ENCODE measurements at regions not wholly inside any gene's neighbourhood (a gene's known extent, or its start where the extent isn't known, plus 50 kb on each side); places are given as distances from the start of the nearest gene placed in this dataset.

- Histone ChIP-seq H3K36me3 (ENCODE audit: control insufficient read depth in 2 of 2, extremely low read depth in 1 of 2, insufficient read depth in 1 of 2, low read length in 1 of 2) (no peaks in the 10 kb centered on the region), H3K4me3 (ENCODE audit: control insufficient read depth in 1 of 2, extremely low read depth in 1 of 2, low read length in 1 of 2) (no peak overlapping the region), H3K9me3 (no peaks in the 10 kb centered on the region), H3K27ac (ENCODE audit: low read length) (no peak overlapping the region), H3K4me1 (ENCODE audit: control insufficient read depth in 1 of 2, extremely low read depth in 1 of 2, insufficient read depth in 2 of 2, low read length in 2 of 2) (no peaks in the 10 kb centered on the region), H3K27me3 (replicated peaks in 1 of 2; ENCODE audit: control insufficient read depth in 2 of 2, extremely low read depth in 1 of 2, insufficient read depth in 2 of 2, low read length in 1 of 2) (no peaks in the 10 kb centered on the region)
- H3K4me3 Mint-ChIP-seq, result no peak overlapping the region
- no peaks in the 10 kb centered on the region for H3K36me3 Mint-ChIP-seq
- no peak overlapping the region for H3K27ac Mint-ChIP-seq
- CTCF ChIA-PET, result no interaction called here
- POLR2A ChIA-PET, result no interaction called here
- ATAC-seq (replicated peaks in 1 of 4) (no peak), DNase-seq (no peak)
- peaks cover 7 to 17% of the 10 kb centered on the region in 2 donors for H3K27me3 Mint-ChIP-seq
- H3K9me3 Mint-ChIP-seq, result no peaks in the 10 kb centered on the region
- H3K4me1 Mint-ChIP-seq, result no peaks in the 10 kb centered on the region
These were observed 456.2 kb upstream of the DAB2 start for GRCh38 chr5:39880985-39881384.

- no peaks in the 10 kb centered on the region for H3K4me1 ChIP-seq (ENCODE audit: control insufficient read depth in 1 of 2, extremely low read depth in 1 of 2, insufficient read depth in 2 of 2, low read length in 2 of 2)
- no peaks in the 10 kb centered on the region for H3K9me3 ChIP-seq
- H3K4me3 ChIP-seq (ENCODE audit: control insufficient read depth in 1 of 2, extremely low read depth in 1 of 2, low read length in 1 of 2), result no peak overlapping the region
- H3K27me3 Mint-ChIP-seq, result peaks cover 9 to 24% of the 10 kb centered on the region in 2 donors
- no peak overlapping the region for H3K4me3 Mint-ChIP-seq
- ChIA-PET CTCF (no interaction called here), POLR2A (no interaction called here)
- H3K9me3 Mint-ChIP-seq, result no peaks in the 10 kb centered on the region
- H3K27me3 ChIP-seq (replicated peaks in 1 of 2; ENCODE audit: control insufficient read depth in 2 of 2, extremely low read depth in 1 of 2, insufficient read depth in 2 of 2, low read length in 1 of 2), result no peaks in the 10 kb centered on the region
- no peak for ATAC-seq (replicated peaks in 1 of 4)
- DNase-seq, result no peak
- H3K36me3 ChIP-seq (ENCODE audit: control insufficient read depth in 2 of 2, extremely low read depth in 1 of 2, insufficient read depth in 1 of 2, low read length in 1 of 2), result no peaks in the 10 kb centered on the region
- H3K27ac Mint-ChIP-seq, result no peak overlapping the region
- H3K36me3 Mint-ChIP-seq, result no peaks in the 10 kb centered on the region
- no peaks in the 10 kb centered on the region for H3K4me1 Mint-ChIP-seq
- no CpG with 5 or more reads among the region's 3 CpGs for WGBS (ENCODE audit: insufficient coverage)
- H3K27ac ChIP-seq (ENCODE audit: low read length), result no peak overlapping the region
These were observed 452.7 kb upstream of the DAB2 start for GRCh38 chr5:39877479-39877878.

- H3K27ac Mint-ChIP-seq, result no peak overlapping the region
- Histone ChIP-seq H3K4me1 (ENCODE audit: control insufficient read depth in 1 of 2, extremely low read depth in 1 of 2, insufficient read depth in 2 of 2, low read length in 2 of 2) (no peaks in the 10 kb centered on the region), H3K27me3 (replicated peaks in 1 of 2; ENCODE audit: control insufficient read depth in 2 of 2, extremely low read depth in 1 of 2, insufficient read depth in 2 of 2, low read length in 1 of 2) (no peaks in the 10 kb centered on the region), H3K9me3 (no peaks in the 10 kb centered on the region), H3K27ac (ENCODE audit: low read length) (no peak overlapping the region), H3K4me3 (ENCODE audit: control insufficient read depth in 1 of 2, extremely low read depth in 1 of 2, low read length in 1 of 2) (no peak overlapping the region), H3K36me3 (ENCODE audit: control insufficient read depth in 2 of 2, extremely low read depth in 1 of 2, insufficient read depth in 1 of 2, low read length in 1 of 2) (no peaks in the 10 kb centered on the region)
- POLR2A ChIA-PET, result no interaction called here
- no peaks in the 10 kb centered on the region for H3K36me3 Mint-ChIP-seq
- DNase-seq (no peak), ATAC-seq (replicated peaks in 1 of 4) (no peak)
- CTCF ChIA-PET, result no interaction called here
- H3K27me3 Mint-ChIP-seq, result peaks cover 6 to 20% of the 10 kb centered on the region in 2 donors
- H3K9me3 Mint-ChIP-seq, result no peaks in the 10 kb centered on the region
- no CpG with 5 or more reads among the region's 1 CpG for WGBS (ENCODE audit: insufficient coverage)
- H3K4me1 Mint-ChIP-seq, result no peaks in the 10 kb centered on the region
- H3K4me3 Mint-ChIP-seq, result no peak overlapping the region
These were observed 451.4 kb upstream of the DAB2 start for GRCh38 chr5:39876146-39876545.

- no peaks in the 10 kb centered on the region for H3K9me3 ChIP-seq
- H3K4me1 ChIP-seq (ENCODE audit: control insufficient read depth in 1 of 2, extremely low read depth in 1 of 2, insufficient read depth in 2 of 2, low read length in 2 of 2), result no peaks in the 10 kb centered on the region
- ChIA-PET CTCF (no interaction called here), POLR2A (no interaction called here)
- no peaks in the 10 kb centered on the region for H3K36me3 Mint-ChIP-seq
- H3K4me1 Mint-ChIP-seq, result no peaks in the 10 kb centered on the region
- DNase-seq (no peak), ATAC-seq (replicated peaks in 1 of 4) (no peak)
- H3K27me3 ChIP-seq (replicated peaks in 1 of 2; ENCODE audit: control insufficient read depth in 2 of 2, extremely low read depth in 1 of 2, insufficient read depth in 2 of 2, low read length in 1 of 2), result no peaks in the 10 kb centered on the region
- no peak overlapping the region for H3K4me3 ChIP-seq (ENCODE audit: control insufficient read depth in 1 of 2, extremely low read depth in 1 of 2, low read length in 1 of 2)
- H3K27ac Mint-ChIP-seq, result no peak overlapping the region
- no peaks in the 10 kb centered on the region for H3K36me3 ChIP-seq (ENCODE audit: control insufficient read depth in 2 of 2, extremely low read depth in 1 of 2, insufficient read depth in 1 of 2, low read length in 1 of 2)
- peaks cover 0 to 15% of the 10 kb centered on the region in 2 donors for H3K27me3 Mint-ChIP-seq
- peaks cover 3 to 11% (median 10%) of the 10 kb centered on the region in 3 donors for H3K9me3 Mint-ChIP-seq
- H3K27ac ChIP-seq (ENCODE audit: low read length), result no peak overlapping the region
- no peak overlapping the region for H3K4me3 Mint-ChIP-seq
These were observed 445.4 kb upstream of the DAB2 start for GRCh38 chr5:39870137-39870536.

GRCh38 chr5:39869396-39869795, 444.6 kb upstream of the DAB2 start:
- no peak overlapping the region for H3K4me3 Mint-ChIP-seq
- no peak overlapping the region for H3K27ac Mint-ChIP-seq
- H3K27ac ChIP-seq (ENCODE audit: low read length), result no peak overlapping the region
- no peak for ATAC-seq (replicated peaks in 1 of 4)
- ChIA-PET POLR2A (no interaction called here), CTCF (interaction anchor here in 1 of 2 donors (0.6 kb wide), 1 partner anchor 10 kb away, joined by 3 read pairs; no protein-coding TSS in a partner anchor)
- H3K27me3 Mint-ChIP-seq, result peaks cover 0 to 10% of the 10 kb centered on the region in 2 donors
- no peaks in the 10 kb centered on the region for H3K36me3 Mint-ChIP-seq
- no peaks in the 10 kb centered on the region for H3K9me3 ChIP-seq
- peaks cover 3 to 11% (median 10%) of the 10 kb centered on the region in 3 donors for H3K9me3 Mint-ChIP-seq
- no peaks in the 10 kb centered on the region for H3K4me1 Mint-ChIP-seq
- no peaks in the 10 kb centered on the region for H3K27me3 ChIP-seq (replicated peaks in 1 of 2; ENCODE audit: control insufficient read depth in 2 of 2, extremely low read depth in 1 of 2, insufficient read depth in 2 of 2, low read length in 1 of 2)
- H3K4me1 ChIP-seq (ENCODE audit: control insufficient read depth in 1 of 2, extremely low read depth in 1 of 2, insufficient read depth in 2 of 2, low read length in 2 of 2), result no peaks in the 10 kb centered on the region
- DNase-seq, result no peak
- no CpG with 5 or more reads among the region's 1 CpG for WGBS (ENCODE audit: insufficient coverage)
- no peak overlapping the region for H3K4me3 ChIP-seq (ENCODE audit: control insufficient read depth in 1 of 2, extremely low read depth in 1 of 2, low read length in 1 of 2)
- no peaks in the 10 kb centered on the region for H3K36me3 ChIP-seq (ENCODE audit: control insufficient read depth in 2 of 2, extremely low read depth in 1 of 2, insufficient read depth in 1 of 2, low read length in 1 of 2)

GRCh38 chr5:39867923-39868322, 443.1 kb upstream of the DAB2 start:
- POLR2A ChIA-PET, result no interaction called here
- H3K4me3 Mint-ChIP-seq, result no peak overlapping the region
- no peaks in the 10 kb centered on the region for H3K4me1 Mint-ChIP-seq
- Histone ChIP-seq H3K4me1 (ENCODE audit: control insufficient read depth in 1 of 2, extremely low read depth in 1 of 2, insufficient read depth in 2 of 2, low read length in 2 of 2) (no peaks in the 10 kb centered on the region), H3K36me3 (ENCODE audit: control insufficient read depth in 2 of 2, extremely low read depth in 1 of 2, insufficient read depth in 1 of 2, low read length in 1 of 2) (no peaks in the 10 kb centered on the region), H3K9me3 (no peaks in the 10 kb centered on the region), H3K27me3 (replicated peaks in 1 of 2; ENCODE audit: control insufficient read depth in 2 of 2, extremely low read depth in 1 of 2, insufficient read depth in 2 of 2, low read length in 1 of 2) (no peaks in the 10 kb centered on the region), H3K27ac (ENCODE audit: low read length) (no peak overlapping the region), H3K4me3 (ENCODE audit: control insufficient read depth in 1 of 2, extremely low read depth in 1 of 2, low read length in 1 of 2) (no peak overlapping the region)
- peaks cover 3 to 11% (median 10%) of the 10 kb centered on the region in 3 donors for H3K9me3 Mint-ChIP-seq
- CTCF ChIA-PET, result no interaction called here
- DNase-seq (no peak), ATAC-seq (replicated peaks in 1 of 4) (no peak)
- H3K27me3 Mint-ChIP-seq, result peaks cover 0 to 6% of the 10 kb centered on the region in 2 donors
- H3K27ac Mint-ChIP-seq, result no peak overlapping the region
- H3K36me3 Mint-ChIP-seq, result no peaks in the 10 kb centered on the region

- no CpG with 5 or more reads among the region's 7 CpGs for WGBS (ENCODE audit: insufficient coverage)
- Mint-ChIP-seq H3K4me1 (no peaks in the 10 kb centered on the region), H3K27ac (no peak overlapping the region), H3K4me3 (no peak overlapping the region), H3K9me3 (peaks cover 0 to 3% (median 0%) of the 10 kb centered on the region in 3 donors), H3K36me3 (no peaks in the 10 kb centered on the region), H3K27me3 (peaks cover 4 to 9% of the 10 kb centered on the region in 2 donors)
- Histone ChIP-seq H3K4me3 (ENCODE audit: control insufficient read depth in 1 of 2, extremely low read depth in 1 of 2, low read length in 1 of 2) (no peak overlapping the region), H3K9me3 (no peaks in the 10 kb centered on the region), H3K4me1 (ENCODE audit: control insufficient read depth in 1 of 2, extremely low read depth in 1 of 2, insufficient read depth in 2 of 2, low read length in 2 of 2) (no peaks in the 10 kb centered on the region), H3K36me3 (ENCODE audit: control insufficient read depth in 2 of 2, extremely low read depth in 1 of 2, insufficient read depth in 1 of 2, low read length in 1 of 2) (no peaks in the 10 kb centered on the region), H3K27ac (ENCODE audit: low read length) (no peak overlapping the region), H3K27me3 (replicated peaks in 1 of 2; ENCODE audit: control insufficient read depth in 2 of 2, extremely low read depth in 1 of 2, insufficient read depth in 2 of 2, low read length in 1 of 2) (peaks cover 0 to 4% of the 10 kb centered on the region in 2 experiments)
- ChIA-PET CTCF (no interaction called here), POLR2A (no interaction called here)
- DNase-seq (no peak), ATAC-seq (replicated peaks in 1 of 4) (no peak)
These were observed 439.3 kb upstream of the DAB2 start for GRCh38 chr5:39863926-39864552.

All from T-cell (primary cell).